BJ (cell line): ENCODE measurements at regions not wholly inside any gene's neighbourhood (a gene's known extent, or its start where the extent isn't known, plus 50 kb on each side); places are given as distances from the start of the nearest gene placed in this dataset.

Source experiments
- CTCF ChIA-PET: fragments of 350-600 bp; formaldehyde crosslinking; extraction: SDS; loops from one replicate; lab custom pipeline; 2021; ENCODE audit warnings: antibody characterized with exemption, inconsistent platforms; lab: Yijun Ruan, JAX
- POLR2A ChIA-PET: fragments of 300-600 bp; sonication (Branson Sonifier 250); formaldehyde crosslinking; extraction: SDS; loops from one replicate; lab custom pipeline; 2021; ENCODE audit warnings: antibody characterized with exemption; lab: Charles Lee
- DNase-seq: peaks from one replicate; pipeline ENCODE4 v3.0.0-alpha.2; 2011; ENCODE audit warnings: low read depth
- H3K27me3 ChIP-seq: 2 replicates; pipeline ENCODE4 v1.6.0; 2011; ENCODE audit warnings: low read length; ENCODE audit not compliant: control insufficient read depth, insufficient read depth
- H3K36me3 ChIP-seq: 2 replicates; pipeline ENCODE4 v1.5.1; 2011; ENCODE audit warnings: low read length; ENCODE audit not compliant: control insufficient read depth, insufficient read depth
- H3K4me3 ChIP-seq: 2 replicates; pipeline ENCODE4 v1.5.1; 2011; ENCODE audit warnings: low read depth, mild to moderate bottlenecking, control low read depth, low read length
- CTCF ChIP-seq: IDR thresholded peaks from 2 replicates; pipeline ENCODE4 v1.5.1; 2011; ENCODE audit warnings: low read depth, mild to moderate bottlenecking, control low read depth, inconsistent platforms, low read length, moderate library complexity; ENCODE audit not compliant: insufficient read depth

GRCh38 chr5:82613891-82614290 is 335.7 kb upstream of the RPS23 start:
- CTCF ChIA-PET, result no interaction called here
- no peaks in the 10 kb centered on the region for H3K27me3 ChIP-seq
- H3K36me3 ChIP-seq, result no peaks in the 10 kb centered on the region
- no peak overlapping the region for H3K4me3 ChIP-seq
- no peak for DNase-seq
- no peak for TF ChIP-seq CTCF
- POLR2A ChIA-PET, result no interaction called here

DNA sequence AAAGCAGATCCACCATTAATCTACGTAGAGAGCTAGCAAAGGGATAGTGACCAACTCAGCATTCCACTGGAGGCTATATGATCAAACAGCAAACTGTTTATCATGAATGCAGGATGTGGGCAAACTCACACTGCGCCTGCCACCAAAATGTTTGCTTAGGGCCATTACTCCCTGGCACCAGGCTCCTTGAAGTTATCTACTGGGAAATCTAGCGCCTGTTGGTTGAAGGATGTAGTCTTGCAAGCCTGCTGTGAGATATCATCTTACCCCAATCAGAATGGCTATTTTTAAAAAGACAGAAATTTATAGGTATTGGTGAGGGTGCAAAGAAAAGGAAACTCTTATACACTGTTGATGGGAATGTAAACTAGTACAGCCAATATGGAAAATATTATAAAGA is 332.5 kb upstream of the RPS23 start:
- DNase-seq, result no peak
- ChIA-PET POLR2A (no interaction called here), CTCF (no interaction called here)
- no peak overlapping the region for H3K4me3 ChIP-seq
- H3K36me3 ChIP-seq, result no peaks in the 10 kb centered on the region
- H3K27me3 ChIP-seq, result no peaks in the 10 kb centered on the region
- no peak for TF ChIP-seq CTCF

DNA sequence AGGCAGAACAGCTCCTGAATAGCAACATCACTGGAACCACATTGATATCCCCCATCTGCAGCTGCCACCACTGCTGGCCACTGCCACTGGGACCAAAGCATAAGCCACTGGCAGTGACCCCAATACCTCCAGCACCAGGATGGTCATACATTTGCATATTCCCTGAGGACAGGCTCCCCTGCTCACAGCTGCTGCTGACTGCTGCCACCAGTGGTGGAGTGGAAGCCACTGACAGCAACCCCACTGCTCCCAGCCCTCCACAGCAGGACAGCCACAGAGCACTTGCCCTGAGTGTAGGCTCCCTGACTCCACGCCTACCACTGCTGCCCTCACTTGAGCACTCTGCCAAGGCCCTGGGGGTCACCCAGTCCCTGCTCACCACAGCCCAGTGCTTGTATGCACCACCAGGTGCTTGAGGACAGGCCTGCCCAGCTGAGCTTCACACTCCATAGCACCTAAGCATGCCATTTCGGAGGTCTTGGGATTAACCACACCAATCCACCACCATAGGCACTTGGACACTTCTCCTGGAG is 327.4 kb upstream of the RPS23 start:
- Histone ChIP-seq H3K4me3 (no peak overlapping the region), H3K27me3 (no peaks in the 10 kb centered on the region), H3K36me3 (no peaks in the 10 kb centered on the region)
- CTCF ChIA-PET, result no interaction called here
- no peak for TF ChIP-seq CTCF
- no peak for DNase-seq
- POLR2A ChIA-PET, result no interaction called here

- Histone ChIP-seq H3K4me3 (no peak overlapping the region), H3K36me3 (no peaks in the 10 kb centered on the region), H3K27me3 (no peaks in the 10 kb centered on the region)
- no peak for TF ChIP-seq CTCF
- DNase-seq, result no peak
- ChIA-PET POLR2A (no interaction called here), CTCF (no interaction called here)
These were observed 325.2 kb upstream of the RPS23 start for GRCh38 chr5:82603033-82603987.

- POLR2A ChIA-PET, result no interaction called here
These were observed 323.7 kb upstream of the RPS23 start for GRCh38 chr5:82601861-82602260.

More at GRCh38 chr5:82601861-82602260, 323.7 kb upstream of the RPS23 start:
- H3K36me3 ChIP-seq, result no peaks in the 10 kb centered on the region
- no peak for TF ChIP-seq CTCF
- H3K4me3 ChIP-seq, result no peak overlapping the region
- CTCF ChIA-PET, result no interaction called here
- no peaks in the 10 kb centered on the region for H3K27me3 ChIP-seq
- no peak for DNase-seq
